Fibroblast of skin of left biceps (primary cell): ENCODE measurements at regions not wholly inside any gene's neighbourhood (a gene's known extent, or its start where the extent isn't known, plus 50 kb on each side); places are given as distances from the start of the nearest gene placed in this dataset.
"Not testable (repeated sequence)": the region's sequence is repeated elsewhere in the genome, so short reads cannot be mapped to it uniquely, and the experiment has no call there.

Experiments used
- DNase-seq, 2 experiments: peaks; one replicate each; pipeline ENCODE4 v3.0.0-alpha.2; 2013; ENCODE audit warnings: low read depth in 2 of 2

DNA sequence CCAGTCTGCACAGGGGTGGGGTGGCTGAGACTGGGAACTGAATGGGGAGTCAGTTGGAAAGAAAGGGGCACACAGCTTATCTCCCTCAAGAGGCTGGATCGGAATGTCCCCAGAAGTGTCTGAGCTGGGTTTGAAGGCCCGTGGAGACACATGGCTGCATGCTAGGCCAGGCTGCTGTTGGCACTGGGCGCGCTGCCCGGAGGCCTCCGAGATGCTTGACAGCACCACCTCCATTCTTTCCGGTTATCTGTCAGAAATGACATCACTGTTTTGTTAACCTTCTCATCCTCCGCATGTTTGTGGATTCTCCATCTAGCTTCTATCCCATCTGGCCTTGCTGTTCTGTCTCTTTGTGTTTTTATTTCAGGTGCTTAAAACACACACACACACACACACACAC is 85.5 kb downstream of the APIP start:
- DNase-seq: no peak

DNA sequence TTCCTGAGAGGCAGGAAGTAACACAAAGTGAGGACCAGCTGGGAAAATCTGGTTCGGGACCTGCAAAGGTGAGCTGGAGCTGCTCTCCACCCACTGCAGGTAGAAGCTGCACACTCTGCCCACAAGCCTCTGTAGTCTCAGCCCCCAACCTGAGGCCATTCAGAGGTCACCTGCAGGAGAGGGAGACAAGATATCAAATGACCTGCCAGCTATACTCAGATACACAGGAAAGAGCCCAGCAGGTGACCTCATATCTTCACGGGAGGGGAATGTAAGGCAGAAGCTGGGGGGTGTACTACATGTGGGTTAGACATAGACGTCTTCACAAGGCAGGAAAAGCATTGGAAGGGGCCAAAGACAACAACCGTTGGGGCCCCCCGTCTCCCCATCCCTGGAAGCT is 86.1 kb downstream of the APIP start:
- no peak for DNase-seq

DNA sequence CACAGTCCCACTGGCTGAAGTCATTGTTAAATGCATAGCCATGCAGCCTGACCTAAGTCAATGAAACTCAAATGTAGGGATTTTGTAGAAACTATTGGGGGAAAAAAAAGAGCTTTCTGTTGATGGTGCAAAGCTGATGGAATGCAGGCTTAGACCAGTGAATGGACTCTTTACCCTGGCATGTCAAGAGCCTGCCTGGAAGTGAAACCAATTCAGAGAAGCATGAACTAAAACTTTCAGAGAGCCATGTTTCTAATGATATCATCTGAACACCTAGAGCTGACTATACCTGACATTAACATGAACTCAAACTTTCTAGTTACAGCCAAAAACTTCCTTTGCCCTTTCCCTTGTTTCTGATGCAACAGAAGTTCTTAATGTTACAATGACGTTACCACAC is 89.0 kb downstream of the APIP start:
- no peak for DNase-seq

DNA sequence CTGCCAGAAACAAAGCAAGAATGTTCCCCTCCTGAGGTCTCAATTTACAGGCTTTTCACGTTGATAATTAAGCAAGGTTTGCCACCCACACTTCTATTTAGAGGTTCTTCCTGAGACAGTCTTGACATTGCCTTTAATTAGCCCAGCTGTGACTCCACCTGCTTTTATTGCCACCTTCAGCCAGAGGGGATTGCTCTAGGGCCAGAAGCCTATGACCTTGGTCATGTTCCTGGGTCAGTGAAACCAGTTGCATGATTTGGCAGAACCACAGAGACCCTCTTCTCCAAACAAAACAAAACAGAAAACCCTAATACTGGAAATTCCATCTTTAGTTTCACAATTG is 89.8 kb downstream of the APIP start:
- no peak for DNase-seq

DNA sequence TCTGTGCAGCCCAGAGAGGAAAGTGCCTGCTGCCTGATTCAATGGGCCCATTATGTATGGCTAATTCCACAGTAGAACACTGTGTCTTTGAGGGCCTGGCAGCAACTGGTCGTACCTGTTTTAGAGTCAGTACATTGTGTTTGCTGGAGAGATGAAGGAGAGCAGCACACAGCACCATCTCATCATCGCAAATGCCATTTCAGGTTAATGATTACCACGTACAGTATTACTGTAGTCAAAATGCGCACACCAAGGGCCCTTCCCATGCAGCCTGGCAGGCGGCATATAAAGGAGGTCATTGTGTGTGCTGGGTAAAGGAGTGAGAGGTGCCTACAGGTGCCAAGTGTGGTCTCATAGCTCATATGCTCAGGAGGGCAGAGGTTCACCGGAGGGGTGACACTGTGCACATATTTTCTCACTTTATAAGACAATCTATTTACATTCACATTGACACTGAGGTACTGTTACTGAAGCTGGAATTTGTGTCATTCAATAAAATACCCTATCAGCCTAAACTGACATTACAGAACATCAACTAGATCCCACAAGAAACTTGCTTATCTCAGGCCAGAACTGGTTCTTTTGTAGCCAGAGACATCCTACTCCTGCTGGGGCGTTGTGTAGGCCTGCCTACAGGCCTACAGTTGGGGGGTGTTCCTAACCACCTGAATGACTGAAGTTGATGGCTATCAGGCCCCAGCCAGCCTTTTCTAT is 90.4 kb downstream of the APIP start:
- no peak for DNase-seq

DNA sequence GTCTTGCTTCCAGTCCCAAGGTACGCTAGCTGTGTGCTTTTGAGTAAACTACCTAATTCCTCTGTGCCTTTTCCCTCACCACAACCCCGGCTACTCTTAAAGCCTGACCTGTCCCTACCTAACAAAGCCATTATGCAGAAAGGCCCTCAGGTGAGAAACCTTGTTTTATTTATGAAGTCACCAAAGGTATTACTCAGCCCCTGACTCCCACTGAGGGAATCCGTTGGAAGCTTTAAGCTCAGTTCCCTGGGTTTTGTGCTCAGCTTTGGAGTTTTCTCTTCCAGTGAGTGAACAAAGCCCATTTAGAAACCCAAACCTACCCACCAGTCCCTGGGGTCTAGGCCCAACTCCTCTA is 90.9 kb downstream of the APIP start:
- no peak for DNase-seq

DNA sequence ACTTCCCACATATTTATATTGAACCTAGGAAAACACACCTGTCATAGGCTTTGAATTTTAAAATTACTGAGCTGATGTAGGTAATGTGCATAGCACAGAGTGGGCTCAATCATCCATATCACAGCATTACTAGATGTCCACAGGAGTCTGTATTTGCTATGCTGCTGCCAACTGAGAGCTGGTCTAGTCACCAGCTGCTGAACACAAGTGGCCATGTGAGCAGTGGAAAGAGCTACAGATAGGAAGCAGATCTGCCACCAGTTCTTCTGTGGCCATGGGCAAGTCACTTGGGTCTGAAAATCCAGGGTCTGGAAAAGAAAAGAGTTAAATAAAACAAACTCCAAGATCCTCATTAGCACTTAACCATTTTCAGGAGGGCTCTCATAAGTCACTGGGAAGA is 91.8 kb downstream of the APIP start:
- no peak for DNase-seq

DNA sequence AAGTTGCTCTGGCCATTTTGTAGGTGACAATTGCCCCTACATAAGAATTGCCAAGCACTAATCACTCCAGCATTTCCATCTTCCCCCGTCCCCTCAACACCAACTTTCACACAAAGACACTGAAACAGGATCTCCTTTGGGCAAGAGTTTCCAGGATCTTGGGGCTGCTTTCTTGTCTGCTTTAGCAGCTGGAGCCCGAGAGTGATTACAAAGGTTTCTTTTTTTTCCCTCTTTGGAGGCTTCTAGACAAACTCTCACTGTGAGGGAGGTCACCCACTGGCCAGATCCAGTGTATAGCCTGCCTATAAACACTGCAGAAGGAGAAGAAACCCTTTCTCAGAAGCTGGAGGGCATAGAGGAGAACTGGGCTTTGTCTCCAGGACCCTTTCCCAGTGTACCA is 92.5 kb downstream of the APIP start:
- no peak for DNase-seq

DNA sequence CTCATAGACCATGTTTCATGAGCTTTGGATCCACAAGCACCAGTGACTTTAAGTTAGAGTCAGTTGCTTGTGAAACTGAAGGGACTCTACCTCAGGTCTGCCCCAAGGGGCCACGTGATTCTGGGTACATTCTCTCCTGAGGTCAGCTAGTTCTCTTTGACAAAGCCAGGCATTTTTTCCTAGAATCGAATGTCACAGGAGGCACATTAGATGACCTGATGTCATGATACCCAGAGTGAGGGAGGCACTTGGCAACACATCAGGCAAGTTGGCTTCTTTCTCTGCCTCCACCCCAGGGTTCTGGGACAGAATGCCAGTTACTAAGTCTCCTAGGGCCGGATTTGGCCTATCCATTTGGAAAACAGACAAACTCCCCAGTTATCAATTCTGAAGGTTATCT is 93.0 kb downstream of the APIP start:
- DNase-seq: no peak

DNA sequence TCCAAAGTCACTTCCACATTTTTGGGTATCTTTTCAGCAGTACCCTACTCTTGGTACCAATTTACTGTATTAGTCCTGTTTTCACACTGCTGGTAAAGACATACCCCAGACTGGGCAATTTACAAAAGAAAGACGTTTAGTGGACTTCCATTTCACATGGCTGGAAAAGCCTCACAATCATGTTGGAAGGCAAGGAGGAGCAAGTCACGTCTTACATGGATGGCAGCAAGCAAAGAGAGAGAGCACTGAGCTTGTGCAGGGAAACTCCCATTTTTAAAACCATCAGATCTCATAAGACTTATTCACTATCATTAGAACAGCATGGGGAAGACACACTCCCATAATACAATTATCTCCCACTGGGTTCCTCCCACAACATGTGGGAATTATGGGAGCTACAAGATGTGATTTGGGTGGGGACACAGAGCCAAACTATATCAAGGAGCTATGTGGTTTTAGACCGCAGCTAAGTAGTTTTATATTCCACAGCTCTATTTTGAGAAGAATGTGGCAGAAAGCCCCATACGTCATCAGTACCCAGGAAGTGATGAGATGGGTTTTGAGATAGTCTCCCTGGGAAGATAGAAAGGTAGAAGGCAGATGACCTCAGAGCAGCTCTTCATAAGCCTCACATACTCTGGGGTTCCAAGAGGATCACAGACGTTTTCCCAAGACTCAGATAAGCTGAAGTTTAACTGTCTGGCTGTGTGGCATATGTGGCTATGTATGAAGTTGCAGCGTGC is 96.3 kb downstream of the APIP start:
- no peak for DNase-seq

DNA sequence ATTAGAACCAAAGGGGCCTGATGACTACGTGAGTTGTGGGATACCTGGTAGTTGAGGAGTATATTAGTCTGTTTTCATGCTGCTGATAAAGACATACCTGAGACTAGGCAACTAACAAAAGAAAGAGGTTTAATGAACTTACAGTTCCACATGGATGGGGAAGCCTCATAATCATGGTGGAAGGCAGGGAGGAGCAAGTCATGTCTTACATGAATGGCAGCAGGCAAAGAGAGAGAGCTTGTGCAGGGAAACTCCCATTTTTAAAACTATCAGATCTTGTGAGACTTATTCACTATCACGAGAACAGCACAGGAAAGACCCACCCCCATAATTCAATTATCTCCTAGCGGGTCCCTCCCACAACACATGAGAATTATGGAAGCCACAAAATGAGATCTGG is 98.4 kb downstream of the APIP start:
- DNase-seq: not testable (repeated sequence)

DNA sequence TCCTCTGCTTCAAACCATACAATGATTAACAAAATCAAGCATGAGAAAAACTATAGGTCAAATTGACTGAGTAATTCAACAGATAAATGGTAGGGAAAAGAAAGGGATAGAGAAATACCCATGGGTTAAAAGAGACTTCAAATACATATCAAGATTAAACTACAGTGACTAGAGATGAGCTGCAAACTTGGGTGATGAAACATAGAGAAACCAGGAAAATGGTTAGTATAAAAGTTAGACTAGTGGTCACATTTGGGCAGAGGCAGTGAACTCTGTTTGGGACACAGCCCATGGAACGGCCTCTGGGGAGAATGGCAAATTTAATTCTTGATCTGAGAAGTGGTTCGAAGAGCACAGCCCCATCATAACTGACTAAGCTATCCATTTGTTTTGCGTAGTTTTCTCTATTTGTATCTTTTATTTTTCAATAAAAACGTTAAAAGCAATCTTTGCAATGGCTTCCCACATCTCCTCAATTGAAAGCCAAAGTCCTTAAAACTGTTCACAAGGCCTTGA is 99.4 kb downstream of the APIP start:
- DNase-seq: no peak

DNA sequence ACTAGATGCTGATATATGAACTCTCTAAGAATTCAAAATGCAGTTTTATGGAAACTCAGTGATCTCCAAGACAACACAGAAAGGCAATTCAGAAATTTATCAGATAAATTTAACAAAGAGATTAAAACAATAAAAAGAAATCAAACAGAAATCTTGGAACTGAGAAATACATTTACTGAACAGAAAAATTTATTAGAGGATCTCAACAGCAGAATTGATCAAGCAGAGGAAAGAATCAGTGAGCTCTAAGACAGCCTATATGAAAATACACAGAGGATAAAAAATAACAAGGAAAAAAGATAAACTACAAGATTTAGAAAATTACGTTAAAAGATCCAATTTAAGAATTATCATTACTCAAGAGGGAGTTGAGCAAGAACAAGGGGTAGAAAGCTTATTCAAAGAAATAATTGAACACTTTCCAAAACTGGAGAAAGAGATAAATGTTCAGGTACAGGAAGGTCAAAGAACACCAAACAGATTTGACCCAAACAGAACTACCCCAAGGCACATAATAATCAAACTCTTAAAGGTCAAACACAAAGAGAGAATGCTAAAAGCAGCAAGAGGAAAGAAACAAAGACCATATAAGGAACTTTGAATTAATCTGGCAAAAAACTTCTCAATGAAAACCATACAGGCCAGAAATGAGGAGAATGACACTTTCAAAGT is 103.1 kb downstream of the APIP start:
- DNase-seq: no peak

DNA sequence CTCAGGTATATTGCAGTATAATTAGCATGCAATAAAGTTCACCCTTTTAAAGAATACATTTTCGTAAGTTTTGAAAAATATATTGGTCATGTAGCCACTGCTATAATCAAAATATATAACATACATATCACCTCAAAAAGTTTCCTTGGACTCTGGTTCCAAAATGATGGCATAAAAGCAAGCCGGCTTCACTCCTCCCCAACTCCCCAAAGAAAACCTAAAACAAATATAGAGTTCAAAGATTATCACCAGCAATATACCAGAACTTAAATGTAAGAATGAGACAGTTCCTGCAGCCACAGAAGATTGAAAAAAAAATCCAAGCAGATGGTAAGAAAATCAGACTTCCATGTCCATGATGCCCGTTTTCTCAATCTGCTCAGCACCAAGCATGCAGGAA is 104.3 kb downstream of the APIP start:
- no peak for DNase-seq

DNA sequence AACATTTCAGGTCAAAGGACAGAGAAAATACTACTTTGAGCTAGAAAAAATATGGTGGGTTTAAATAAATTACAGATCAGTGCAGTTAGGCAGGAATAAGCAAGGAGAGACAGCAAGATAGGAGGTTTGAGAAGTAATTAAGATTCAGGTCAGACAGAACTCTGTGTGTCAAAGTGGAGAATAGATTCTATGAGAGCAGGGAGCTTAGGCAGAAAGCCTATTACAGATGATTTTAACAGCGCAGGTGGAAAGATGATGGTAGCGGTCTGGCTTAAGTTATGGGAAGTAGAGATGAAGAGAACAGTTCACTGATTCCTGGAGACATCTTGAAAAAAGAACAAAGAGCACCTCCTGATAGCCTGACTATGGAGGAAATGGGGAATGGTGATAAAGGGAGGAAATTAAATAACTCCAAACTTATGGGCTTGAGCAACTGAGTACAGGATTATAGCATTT is 106.0 kb downstream of the APIP start:
- no peak for DNase-seq

DNA sequence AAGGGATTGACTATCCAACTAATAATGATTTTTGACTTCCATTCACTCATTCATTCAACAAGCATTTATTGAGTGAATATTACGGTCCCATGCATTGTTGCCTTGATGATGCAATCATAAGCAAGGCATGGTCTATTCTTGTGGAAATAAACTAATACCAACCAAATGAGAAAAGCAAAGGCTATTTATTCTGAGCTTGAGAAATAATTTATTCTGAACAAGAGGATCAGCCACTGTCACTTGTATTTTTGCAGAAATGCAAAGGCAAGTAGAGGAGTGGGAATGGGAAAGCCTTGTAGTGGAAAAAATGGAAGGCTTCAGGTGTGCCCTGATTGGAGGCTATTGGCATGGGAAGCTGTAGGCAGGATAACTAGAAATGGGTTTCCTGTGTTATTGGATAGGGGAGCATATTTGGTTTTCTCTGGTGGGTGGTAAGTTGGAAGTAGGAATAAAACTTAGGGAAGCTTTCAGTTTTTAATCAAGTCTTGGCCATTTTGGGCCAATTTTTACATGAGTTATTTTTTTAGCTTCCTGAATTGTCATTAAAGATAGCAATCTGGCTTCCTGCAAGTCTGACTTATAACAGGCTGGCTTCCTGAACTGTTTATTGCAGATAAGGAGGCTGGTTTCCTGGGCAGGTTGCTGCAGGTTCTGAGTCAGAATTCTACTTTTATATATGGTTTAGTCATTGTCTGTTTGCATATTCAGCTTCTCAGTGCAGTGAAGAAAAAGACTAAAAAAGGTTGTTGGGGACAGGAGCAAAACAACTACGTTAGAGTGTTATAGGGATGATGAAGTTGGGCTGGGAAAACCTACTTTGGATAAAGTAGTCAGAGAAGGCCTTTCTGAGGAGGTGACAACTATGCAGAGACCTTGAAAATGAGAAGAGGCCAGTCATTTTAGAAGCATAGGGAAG is 106.7 kb downstream of the APIP start:
- no peak for DNase-seq

DNA sequence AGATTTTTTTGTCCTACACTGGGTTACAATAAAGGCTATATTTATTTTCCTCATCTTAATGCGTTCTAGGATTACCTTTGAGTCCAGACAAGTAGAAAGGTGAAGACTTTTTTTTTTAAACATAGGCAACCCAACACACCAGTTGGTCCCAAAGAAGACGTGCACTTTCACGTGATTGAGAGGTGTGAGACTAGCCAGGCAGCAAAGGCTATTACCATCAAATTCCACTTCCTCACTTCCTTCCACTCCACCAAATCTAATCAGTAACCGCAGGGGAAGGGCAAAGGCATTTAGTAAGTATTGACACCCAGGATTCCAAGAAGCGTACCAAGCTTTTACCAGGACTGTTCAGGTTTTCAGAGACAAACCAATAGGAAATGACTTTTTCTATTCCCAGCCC is 109.3 kb downstream of the APIP start:
- DNase-seq: no peak

DNA sequence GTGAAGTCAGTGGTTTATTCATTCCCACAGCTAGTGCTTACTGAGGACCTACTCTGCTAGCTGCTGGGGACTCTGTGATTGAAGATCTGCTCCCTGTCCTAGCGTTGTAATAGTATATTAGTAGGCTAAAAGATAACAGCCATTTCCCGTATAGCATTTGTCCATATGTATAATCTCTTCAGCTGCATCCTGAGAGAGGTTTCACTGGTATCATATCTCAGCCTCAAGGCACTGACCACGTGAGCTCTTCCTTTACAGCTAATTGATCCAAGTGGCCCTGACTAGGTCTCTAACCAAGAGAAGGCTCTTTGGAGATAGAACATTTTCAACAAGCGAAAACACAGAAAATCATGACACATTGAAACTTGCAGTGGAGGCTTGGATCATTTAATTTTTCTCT is 110.2 kb downstream of the APIP start:
- no peak for DNase-seq

DNA sequence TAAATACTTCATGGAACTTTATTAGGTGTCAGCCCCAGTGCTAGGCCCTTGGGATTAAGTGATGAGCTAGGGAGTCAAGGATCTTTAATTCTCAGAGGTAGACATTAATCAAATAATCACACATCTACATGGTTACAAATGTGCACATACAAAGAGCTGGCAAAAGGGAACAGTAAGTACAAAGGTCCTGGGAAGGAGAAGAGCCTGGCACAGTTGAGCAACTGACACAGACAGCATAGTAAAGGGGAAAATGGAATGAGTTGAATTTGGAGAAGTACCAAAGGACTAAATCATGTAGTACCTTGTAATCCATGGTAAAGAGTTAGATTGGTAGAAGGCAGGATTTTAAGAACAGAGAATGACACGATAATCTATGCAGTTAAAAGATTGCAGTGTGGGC is 116.3 kb downstream of the APIP start:
- DNase-seq: no peak

DNA sequence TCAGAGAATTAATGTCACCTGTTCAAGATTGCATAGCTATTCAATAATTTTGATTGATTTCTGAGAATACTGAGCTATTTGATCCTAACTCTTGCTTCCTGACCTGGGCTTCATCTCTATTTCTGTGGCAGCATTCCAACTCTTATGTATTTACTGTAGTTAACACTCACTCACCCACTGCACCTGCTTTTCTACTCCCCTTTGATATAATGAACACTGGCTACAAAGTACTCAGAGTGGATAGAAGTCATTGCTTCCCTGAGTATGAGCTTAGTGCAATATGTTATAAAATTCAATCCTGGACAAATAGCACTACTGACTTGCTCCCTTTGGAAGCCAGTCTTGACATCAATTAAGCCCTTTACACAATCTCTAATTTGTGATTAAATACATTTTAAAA is 117.2 kb downstream of the APIP start:
- no peak for DNase-seq

DNA sequence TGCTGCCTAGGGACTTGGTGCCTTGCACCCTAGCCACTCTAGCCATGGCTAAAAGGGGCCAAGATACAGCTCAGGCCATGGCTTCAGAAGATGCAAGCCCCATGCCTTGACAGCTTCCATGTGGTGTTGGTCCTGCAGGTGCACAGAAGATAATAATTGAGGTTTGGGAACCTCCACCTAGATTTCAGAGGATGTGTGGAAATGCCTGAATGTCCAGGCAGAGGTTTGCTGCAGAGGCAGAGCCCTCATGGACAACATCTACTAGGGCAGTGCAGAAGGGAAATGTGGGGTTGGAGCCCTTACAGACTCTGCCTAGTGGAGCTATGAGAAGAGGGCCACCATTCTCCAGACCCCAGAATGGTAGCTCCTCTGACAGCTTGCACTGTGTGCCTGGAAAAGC is 118.7 kb downstream of the APIP start:
- not testable (repeated sequence) for DNase-seq

DNA sequence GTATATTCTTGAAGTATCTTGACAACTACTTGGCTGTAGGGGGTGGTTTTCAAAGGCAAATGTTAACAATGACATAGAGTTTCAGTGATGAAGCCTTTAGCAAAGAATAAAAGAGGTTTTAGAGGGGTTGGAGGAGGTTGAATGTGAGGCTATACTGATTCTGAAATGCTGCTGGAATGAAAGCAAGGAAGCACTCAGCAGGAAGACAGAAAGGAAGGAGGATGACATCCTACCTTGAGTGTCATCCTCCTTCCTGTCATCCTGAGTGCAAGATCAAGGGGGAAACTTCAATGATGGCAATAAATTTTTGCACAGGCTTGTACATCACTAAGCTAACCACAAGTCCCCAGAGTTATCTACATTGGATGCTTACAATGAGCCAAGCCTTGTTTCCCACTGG is 120.5 kb downstream of the APIP start:
- no peak for DNase-seq
